Pancreas (tissue), 10 donors: ENCODE measurements at regions not wholly inside any gene's neighbourhood (a gene's known extent, or its start where the extent isn't known, plus 50 kb on each side); places are given as distances from the start of the nearest gene placed in this dataset.
"Not testable (repeated sequence)": the region's sequence is repeated elsewhere in the genome, so short reads cannot be mapped to it uniquely, and the experiment has no call there.

Experiments
- ATAC-seq, 4 donors: fragments of 200-7000 bp; cut with Tn5 transposase; one replicate each; pipeline versions ENCODE4 v1.8.0 to v1.9.1; 2020; ENCODE audit warnings: mild to moderate bottlenecking in 4 of 4, moderate library complexity in 4 of 4
- DNase-seq, 6 donors: peaks; one replicate each; pipeline ENCODE4 v3.0.0-alpha.2; 2020
- FAIRE-seq: peaks from 2 replicates; lab custom pipeline; 2012; peaks lifted over from hg19 to GRCh38; lab: Jason Lieb, UNC
- H3K27ac ChIP-seq, 4 donors: fragments of 200-600 bp; sonication (generic); 1 replicate in 3 of 4; 2 replicates in 1 of 4; pipeline versions ENCODE4 v1.5.0 to v1.8.0; 2020
- H3K27me3 ChIP-seq, 4 donors: fragments of 200-600 bp; one replicate each; pipeline ENCODE4 v1.8.0; 2021
- H3K36me3 ChIP-seq, 3 donors: fragments of 200-600 bp; sonication (generic) in 1 of 3; one replicate each; pipeline versions ENCODE4 v1.5.0 to v1.8.0; 2020 to 2021
- H3K4me1 ChIP-seq, 3 donors: fragments of 200-600 bp; one replicate each; pipeline ENCODE4 v1.8.0; 2021
- H3K4me3 ChIP-seq, 4 donors: fragments of 200-600 bp; sonication (generic) in 2 of 4; one replicate each; pipeline versions ENCODE4 v1.5.0 to v1.8.0; 2020 to 2021
- H3K9me3 ChIP-seq, 4 donors: fragments of 200-600 bp; one replicate each; pipeline ENCODE4 v1.8.0; 2021
- CTCF ChIP-seq, 4 donors: fragments of 200-600 bp; sonication (generic) in 3 of 4; IDR thresholded peaks; one replicate each; pipeline versions ENCODE4 v1.5.0 to v1.8.0; 2021; ENCODE audit warnings: antibody characterized with exemption in 4 of 4
- WGBS, 2 donors: extraction: QIAGEN DNeasy Blood & Tissue Kit; methylation state at CpG; one replicate each; pipeline ENCODE4 v1.1.7; 2013; 5-methylcytosine and 5-hydroxymethylcytosine counted together
- intact Hi-C, 3 donors: fragments of 100-400 bp; cut with DNase I; formaldehyde crosslinking; loops; one replicate each; pipeline versions ENCODE4 v1.11.1 to v1.14.2; 2022
- donor health status: healthy with polysubstance abuse.
- donor health status: DM: no; HTN: no; CAD: no; lungs with moderate emphysema.
- donor health status: DM: no; HTN: no; CAD: no.
- donor health status: control.
- donor health status: control.
- donor health status: Bipolar disorder and iron deficiency.
- donor health status: DM: yes; HTN: yes; CAD: no.
- donor health status: DM: no; HTN: no; CAD: no.
- donor health status: DM: no; HTN: no; CAD: no.
- donor health status: DM: yes; HTN: yes; CAD: no.

- intact Hi-C loops = no loop called here
- Histone ChIP-seq H3K36me3 (no peaks in the 10 kb centered on the region), H3K27ac (no peak overlapping the region), H3K9me3 (no peaks in the 10 kb centered on the region), H3K4me1 (no peaks in the 10 kb centered on the region), H3K4me3 (no peak overlapping the region), H3K27me3 (no peaks in the 10 kb centered on the region)
- WGBS, 2 donors = 78 to 83% methylated on average over 6 of the region's 6 CpGs
- DNase-seq = no peak
- FAIRE-seq = no peak
- TF ChIP-seq CTCF (IDR thresholded peaks at IDR 0.05) = no peak
- ATAC-seq = no peak
These were observed 446.3 kb upstream of the RGS18 start for GRCh38 chr1:191711961-191712360.

GRCh38 chr1:191714845-191715244 lies 443.4 kb upstream of the RGS18 start:
- WGBS, 2 donors = 68 to 92% methylated on average over 2 of the region's 2 CpGs
- H3K36me3 ChIP-seq = no peaks in the 10 kb centered on the region
- TF ChIP-seq CTCF (IDR thresholded peaks at IDR 0.05) = no peak
- no peaks in the 10 kb centered on the region for H3K9me3 ChIP-seq
- H3K4me1 ChIP-seq = no peaks in the 10 kb centered on the region
- DNase-seq (no peak), ATAC-seq (no peak), FAIRE-seq (no peak)
- intact Hi-C loops = no loop called here
- H3K27ac ChIP-seq = no peak overlapping the region
- no peaks in the 10 kb centered on the region for H3K27me3 ChIP-seq
- no peak overlapping the region for H3K4me3 ChIP-seq

- intact Hi-C loops = no loop called here
- no peaks in the 10 kb centered on the region for H3K4me1 ChIP-seq
- H3K27ac ChIP-seq = no peak overlapping the region
- FAIRE-seq (no peak), DNase-seq (no peak), ATAC-seq (no peak)
- no peaks in the 10 kb centered on the region for H3K27me3 ChIP-seq
- WGBS, 2 donors = 73 to 90% methylated on average over 3 of the region's 3 CpGs
- H3K4me3 ChIP-seq = no peak overlapping the region
- no peaks in the 10 kb centered on the region for H3K9me3 ChIP-seq
- no peaks in the 10 kb centered on the region for H3K36me3 ChIP-seq
- TF ChIP-seq CTCF (IDR thresholded peaks at IDR 0.05) = no peak
These were observed 428.5 kb upstream of the RGS18 start for GRCh38 chr1:191729742-191730141.

GRCh38 chr1:191731608-191732302 lies 426.5 kb upstream of the RGS18 start:
- H3K9me3 ChIP-seq, H3K36me3 ChIP-seq, H3K27ac ChIP-seq, intact Hi-C loops, FAIRE-seq, H3K4me1 ChIP-seq, H3K27me3 ChIP-seq, ATAC-seq, H3K4me3 ChIP-seq: not testable (repeated sequence)
- peak in 1 of 6 donors; percentile 39 for DNase-seq
- 94 to 97% methylated on average over 34 to 49 of the region's 49 CpGs for WGBS, 2 donors

GRCh38 chr1:191734321-191734720 lies 423.9 kb upstream of the RGS18 start:
- H3K4me1 ChIP-seq = no peaks in the 10 kb centered on the region
- H3K27me3 ChIP-seq = no peaks in the 10 kb centered on the region
- no peaks in the 10 kb centered on the region for H3K9me3 ChIP-seq
- H3K36me3 ChIP-seq = no peaks in the 10 kb centered on the region
- no peak overlapping the region for H3K27ac ChIP-seq
- intact Hi-C loops = no loop called here
- FAIRE-seq = no peak
- DNase-seq = no peak
- TF ChIP-seq CTCF (IDR thresholded peaks at IDR 0.05) = no peak
- ATAC-seq = no peak
- H3K4me3 ChIP-seq = no peak overlapping the region
